CD4-positive, alpha-beta memory T cell (primary cell): ENCODE measurements at regions not wholly inside any gene's neighbourhood (a gene's known extent, or its start where the extent isn't known, plus 50 kb on each side); places are given as distances from the start of the nearest gene placed in this dataset.
"Not testable (repeated sequence)": the region's sequence is repeated elsewhere in the genome, so short reads cannot be mapped to it uniquely, and the experiment has no call there.

Source experiments
- CTCF ChIA-PET: fragments of 350-600 bp; sonication (Branson Sonifier 250); formaldehyde crosslinking; loops from one replicate; lab custom pipeline; 2021; ENCODE audit warnings: inconsistent platforms; ENCODE audit not compliant: partially characterized antibody; lab: Charles Lee
- POLR2A ChIA-PET: fragments of 350-600 bp; sonication (Branson Sonifier 250); formaldehyde crosslinking; loops from one replicate; lab custom pipeline; 2021; ENCODE audit not compliant: partially characterized antibody; lab: Charles Lee
- DNase-seq, 5 donors: peaks; one replicate each; pipeline versions ENCODE4 v3.0.0 to v3.0.0-alpha.2; 2020 to 2022; ENCODE audit warnings: mixed read lengths in 1 of 5
- H3K27ac ChIP-seq: one replicate; pipeline ENCODE4 v1.7.0; 2013; ENCODE audit warnings: low read depth, low read length
- H3K27me3 ChIP-seq: 2 replicates; pipeline ENCODE4 v1.7.0; 2013; ENCODE audit warnings: mild to moderate bottlenecking, low read length, moderate library complexity; ENCODE audit not compliant: insufficient read depth
- H3K36me3 ChIP-seq: 2 replicates; pipeline ENCODE4 v1.7.0; 2013; ENCODE audit warnings: mild to moderate bottlenecking, low read length, moderate library complexity; ENCODE audit not compliant: insufficient read depth
- H3K4me1 ChIP-seq: 2 replicates; pipeline ENCODE4 v1.7.0; 2013; ENCODE audit warnings: mild to moderate bottlenecking, low read length, moderate library complexity; ENCODE audit not compliant: insufficient read depth
- H3K4me3 ChIP-seq, 2 donors: one replicate each; pipeline ENCODE4 v1.7.0; 2013; ENCODE audit warnings: low read length in 2 of 2, mild to moderate bottlenecking in 1 of 2
- H3K9me3 ChIP-seq, 2 donors: one replicate each; pipeline ENCODE4 v1.7.0; 2013; ENCODE audit warnings: low read length in 2 of 2, control low read depth in 1 of 2; ENCODE audit not compliant: control insufficient read depth in 1 of 2
- H3K27ac Mint-ChIP-seq, 7 donors: one replicate each; pipeline ENCODE4 v1.8.0; 2020 to 2021; ENCODE audit warnings: mixed read lengths in 7 of 7, mild to moderate bottlenecking in 6 of 7, inconsistent platforms in 3 of 7, moderate library complexity in 3 of 7
- H3K27me3 Mint-ChIP-seq, 2 donors: one replicate each; pipeline ENCODE4 v1.8.0; 2020 to 2021; ENCODE audit warnings: mixed read lengths in 2 of 2
- H3K36me3 Mint-ChIP-seq, 2 donors: one replicate each; pipeline ENCODE4 v1.8.0; 2020 to 2021; ENCODE audit warnings: mixed read lengths in 2 of 2, inconsistent platforms in 1 of 2, mild to moderate bottlenecking in 1 of 2
- H3K4me1 Mint-ChIP-seq, 4 donors: one replicate each; pipeline ENCODE4 v1.8.0; 2020 to 2021; ENCODE audit warnings: mixed read lengths in 4 of 4, mild to moderate bottlenecking in 1 of 4
- H3K4me3 Mint-ChIP-seq, 8 donors: one replicate each; pipeline ENCODE4 v1.8.0; 2020 to 2021; ENCODE audit warnings: mixed read lengths in 8 of 8, mild to moderate bottlenecking in 7 of 8, moderate library complexity in 6 of 8, inconsistent platforms in 3 of 8
- H3K9me3 Mint-ChIP-seq, 8 donors: one replicate each; pipeline ENCODE4 v1.8.0; 2020 to 2021; ENCODE audit warnings: mixed read lengths in 8 of 8, mild to moderate bottlenecking in 5 of 8, inconsistent platforms in 3 of 8, moderate library complexity in 1 of 8
- intact Hi-C: fragments of 100-400 bp; cut with micrococcal nuclease; formaldehyde crosslinking; loops from one replicate; pipeline ENCODE4 v1.15.1; 2023

GRCh38 chr2:150119819-150120218 lies 367.6 kb downstream of the RND3 start:
- H3K27ac ChIP-seq, result no peak overlapping the region
- no peak for DNase-seq
- no peak overlapping the region for H3K4me3 Mint-ChIP-seq
- intact Hi-C loops, result no loop called here
- no peaks in the 10 kb centered on the region for H3K9me3 ChIP-seq
- peaks cover 0 to 2% (median 0%) of the 10 kb centered on the region in 8 donors for H3K9me3 Mint-ChIP-seq
- H3K36me3 Mint-ChIP-seq, result no peaks in the 10 kb centered on the region
- H3K36me3 ChIP-seq, result no peaks in the 10 kb centered on the region
- H3K4me1 Mint-ChIP-seq, result no peaks in the 10 kb centered on the region
- peaks cover 0 to 2% of the 10 kb centered on the region in 2 donors for H3K27me3 Mint-ChIP-seq
- H3K4me3 ChIP-seq, result no peak overlapping the region
- H3K27ac Mint-ChIP-seq, result no peak overlapping the region
- CTCF ChIA-PET, result no interaction called here
- POLR2A ChIA-PET, result no interaction called here
- H3K4me1 ChIP-seq, result no peaks in the 10 kb centered on the region
- no peaks in the 10 kb centered on the region for H3K27me3 ChIP-seq

- H3K4me3 Mint-ChIP-seq, DNase-seq, H3K4me3 ChIP-seq, intact Hi-C loops, POLR2A ChIA-PET, H3K9me3 ChIP-seq, CTCF ChIA-PET, H3K9me3 Mint-ChIP-seq, H3K4me1 ChIP-seq, H3K36me3 Mint-ChIP-seq, H3K27ac ChIP-seq, H3K27me3 Mint-ChIP-seq, H3K4me1 Mint-ChIP-seq, H3K27ac Mint-ChIP-seq, H3K27me3 ChIP-seq, H3K36me3 ChIP-seq: not testable (repeated sequence)
These were observed 373.4 kb downstream of the RND3 start for GRCh38 chr2:150114089-150114488.

- Mint-ChIP-seq H3K27ac (no peak overlapping the region), H3K9me3 (peaks cover 0 to 6% (median 0%) of the 10 kb centered on the region in 8 donors), H3K36me3 (no peaks in the 10 kb centered on the region), H3K4me3 (no peak overlapping the region), H3K4me1 (no peaks in the 10 kb centered on the region), H3K27me3 (no peaks in the 10 kb centered on the region)
- DNase-seq, result no peak
- Histone ChIP-seq H3K27ac (no peak overlapping the region), H3K36me3 (no peaks in the 10 kb centered on the region), H3K4me3 (no peak overlapping the region), H3K4me1 (no peaks in the 10 kb centered on the region), H3K27me3 (no peaks in the 10 kb centered on the region), H3K9me3 (no peaks in the 10 kb centered on the region)
- intact Hi-C loops, result no loop called here
- CTCF ChIA-PET, result no interaction called here
- POLR2A ChIA-PET, result no interaction called here
These were observed 376.9 kb downstream of the RND3 start for GRCh38 chr2:150110548-150110947.

GRCh38 chr2:150109912-150110311 lies 377.6 kb downstream of the RND3 start:
- no peak overlapping the region for H3K27ac Mint-ChIP-seq
- no peak for DNase-seq
- ChIA-PET CTCF (no interaction called here), POLR2A (no interaction called here)
- no peak overlapping the region for H3K27ac ChIP-seq
- H3K27me3 Mint-ChIP-seq, result no peaks in the 10 kb centered on the region
- H3K9me3 Mint-ChIP-seq, result peaks cover 0 to 6% (median under 1%) of the 10 kb centered on the region in 8 donors
- no peaks in the 10 kb centered on the region for H3K36me3 Mint-ChIP-seq
- H3K36me3 ChIP-seq, result no peaks in the 10 kb centered on the region
- H3K9me3 ChIP-seq, result no peaks in the 10 kb centered on the region
- H3K4me1 Mint-ChIP-seq, result no peaks in the 10 kb centered on the region
- no peak overlapping the region for H3K4me3 ChIP-seq
- no peak overlapping the region for H3K4me3 Mint-ChIP-seq
- no peaks in the 10 kb centered on the region for H3K4me1 ChIP-seq
- H3K27me3 ChIP-seq, result no peaks in the 10 kb centered on the region
- intact Hi-C loops, result no loop called here

- no peak overlapping the region for H3K4me3 ChIP-seq
- no peak overlapping the region for H3K27ac ChIP-seq
- H3K27ac Mint-ChIP-seq, result no peak overlapping the region
- no peaks in the 10 kb centered on the region for H3K4me1 ChIP-seq
- H3K27me3 Mint-ChIP-seq, result no peaks in the 10 kb centered on the region
- no peaks in the 10 kb centered on the region for H3K9me3 ChIP-seq
- DNase-seq, result no peak
- ChIA-PET CTCF (no interaction called here), POLR2A (no interaction called here)
- no peaks in the 10 kb centered on the region for H3K4me1 Mint-ChIP-seq
- peaks cover 0 to 6% (median 1%) of the 10 kb centered on the region in 8 donors for H3K9me3 Mint-ChIP-seq
- intact Hi-C loops, result no loop called here
- H3K27me3 ChIP-seq, result no peaks in the 10 kb centered on the region
- H3K36me3 Mint-ChIP-seq, result no peaks in the 10 kb centered on the region
- H3K36me3 ChIP-seq, result no peaks in the 10 kb centered on the region
- H3K4me3 Mint-ChIP-seq, result no peak overlapping the region
These were observed 378.4 kb downstream of the RND3 start for GRCh38 chr2:150109028-150109427.

- Histone ChIP-seq H3K27me3 (no peaks in the 10 kb centered on the region), H3K9me3 (no peaks in the 10 kb centered on the region), H3K4me1 (no peaks in the 10 kb centered on the region), H3K36me3 (no peaks in the 10 kb centered on the region), H3K27ac (no peak overlapping the region), H3K4me3 (no peak overlapping the region)
- Mint-ChIP-seq H3K36me3 (no peaks in the 10 kb centered on the region), H3K4me1 (no peaks in the 10 kb centered on the region), H3K4me3 (no peak overlapping the region), H3K9me3 (peaks cover 0 to 6% (median 3%) of the 10 kb centered on the region in 8 donors), H3K27ac (no peak overlapping the region), H3K27me3 (no peaks in the 10 kb centered on the region)
- DNase-seq, result no peak
- CTCF ChIA-PET, result interaction anchor here (0.9 kb wide), 1 partner anchor 19 kb away, joined by 3 read pairs; no protein-coding TSS in a partner anchor
- POLR2A ChIA-PET, result no interaction called here
- intact Hi-C loops, result no loop called here
These were observed 379.7 kb downstream of the RND3 start for GRCh38 chr2:150107816-150108215.

GRCh38 chr2:150107170-150107569 lies 380.3 kb downstream of the RND3 start:
- CTCF ChIA-PET, result interaction anchor here (0.9 kb wide), 1 partner anchor 19 kb away, joined by 3 read pairs; no protein-coding TSS in a partner anchor
- no peak for DNase-seq
- no peak overlapping the region for H3K27ac Mint-ChIP-seq
- Histone ChIP-seq H3K9me3 (no peaks in the 10 kb centered on the region), H3K27ac (no peak overlapping the region), H3K4me1 (no peaks in the 10 kb centered on the region), H3K4me3 (no peak overlapping the region), H3K27me3 (no peaks in the 10 kb centered on the region), H3K36me3 (no peaks in the 10 kb centered on the region)
- H3K36me3 Mint-ChIP-seq, result no peaks in the 10 kb centered on the region
- H3K4me3 Mint-ChIP-seq, result no peak overlapping the region
- POLR2A ChIA-PET, result no interaction called here
- intact Hi-C loops, result no loop called here
- no peaks in the 10 kb centered on the region for H3K27me3 Mint-ChIP-seq
- H3K9me3 Mint-ChIP-seq, result peaks cover 0 to 6% (median 3%) of the 10 kb centered on the region in 8 donors
- no peaks in the 10 kb centered on the region for H3K4me1 Mint-ChIP-seq

GRCh38 chr2:150101947-150102346 lies 385.5 kb downstream of the RND3 start:
- no peaks in the 10 kb centered on the region for H3K4me1 Mint-ChIP-seq
- CTCF ChIA-PET, result no interaction called here
- no peak overlapping the region for H3K4me3 ChIP-seq
- POLR2A ChIA-PET, result no interaction called here
- H3K4me1 ChIP-seq, result no peaks in the 10 kb centered on the region
- H3K27me3 ChIP-seq, result no peaks in the 10 kb centered on the region
- no peak overlapping the region for H3K4me3 Mint-ChIP-seq
- no peak overlapping the region for H3K27ac Mint-ChIP-seq
- H3K36me3 ChIP-seq, result no peaks in the 10 kb centered on the region
- DNase-seq, result no peak
- H3K27ac ChIP-seq, result no peak overlapping the region
- intact Hi-C loops, result no loop called here
- H3K9me3 Mint-ChIP-seq, result peaks cover 0 to 6% (median 3%) of the 10 kb centered on the region in 8 donors
- no peaks in the 10 kb centered on the region for H3K27me3 Mint-ChIP-seq
- H3K36me3 Mint-ChIP-seq, result no peaks in the 10 kb centered on the region
- H3K9me3 ChIP-seq, result no peaks in the 10 kb centered on the region
